A549 (cell line): ENCODE measurements at regions not wholly inside any gene's neighbourhood (a gene's known extent, or its start where the extent isn't known, plus 50 kb on each side); places are given as distances from the start of the nearest gene placed in this dataset.
A peak's percentile ranks its signal among the peaks of the same experiment; 100 is the strongest.

ENCODE experiments used
- ATAC-seq, 2 experiments: fragments of 200-7000 bp in 1 of 2; fragments of >200 bp in 1 of 2; cut with Nextera tagmentation in 1 of 2; cut with Tn5 transposase in 1 of 2; 3 replicates each; pipeline versions ENCODE4 v1.8.0 to v1.9.1; 2018 to 2020; ENCODE audit warnings: mild to moderate bottlenecking in 1 of 2, moderate library complexity in 1 of 2
- CTCF ChIA-PET: fragments of 300-600 bp; sonication (Branson Sonifier 250); formaldehyde crosslinking; extraction: SDS; loops from one replicate; lab custom pipeline; 2021; ENCODE audit warnings: antibody characterized with exemption, inconsistent platforms; lab: Yijun Ruan, JAX
- POLR2A ChIA-PET: fragments of 350-600 bp; formaldehyde crosslinking; extraction: SDS; loops from one replicate; lab custom pipeline; 2021; ENCODE audit warnings: antibody characterized with exemption, inconsistent platforms; lab: Yijun Ruan, JAX
- DNase-seq, 2 experiments: peaks; one replicate each; pipeline versions ENCODE4 v3.0.0 to v3.0.0-alpha.2; 2011 to 2016; ENCODE audit warnings: low read depth in 1 of 2, low spot score in 1 of 2
- FAIRE-seq: peaks from 2 replicates; lab custom pipeline; 2011; peaks lifted over from hg19 to GRCh38; lab: Jason Lieb, UNC
- H3K27ac ChIP-seq, 2 experiments: fragments of >200 bp; sonication (Bioruptor Twin); formaldehyde crosslinking; 3 replicates each; pipeline ENCODE4 v1.5.1; 2016 to 2017
- H3K4me1 ChIP-seq: fragments of >200 bp; sonication (Bioruptor Twin); formaldehyde crosslinking; 3 replicates; pipeline ENCODE4 v1.6.1; 2016
- H3K4me2 ChIP-seq: fragments of >200 bp; sonication (Bioruptor Twin); formaldehyde crosslinking; 3 replicates; pipeline ENCODE4 v1.6.1; 2016
- H3K4me3 ChIP-seq: fragments of >200 bp; sonication (Bioruptor Twin); formaldehyde crosslinking; 3 replicates; pipeline ENCODE4 v1.5.1; 2016
- H3K9me3 ChIP-seq: fragments of >200 bp; sonication (Bioruptor Twin); formaldehyde crosslinking; 3 replicates; pipeline ENCODE4 v1.6.1; 2016
- BCL3 ChIP-seq: fragments of >200 bp; sonication (Bioruptor Twin); formaldehyde crosslinking; IDR thresholded peaks from 3 replicates; pipeline ENCODE4 v1.6.1; 2016
- CBX8 ChIP-seq: fragments of 200-600 bp; sonication (generic); IDR thresholded peaks from 2 replicates; pipeline ENCODE4 v1.6.1; 2016
- CEBPB ChIP-seq, 2 experiments: fragments of >200 bp in 1 of 2; sonication (Bioruptor Twin) in 1 of 2; formaldehyde crosslinking in 1 of 2; IDR thresholded peaks; 2 replicates each; pipeline ENCODE4 v1.6.1; 2012 to 2016
- CHD2 ChIP-seq: fragments of 150-350 bp; IDR thresholded peaks from 2 replicates; pipeline ENCODE4 v1.6.1; 2014; ENCODE audit warnings: low read length; ENCODE audit not compliant: partially characterized antibody
- CTCF ChIP-seq: fragments of >200 bp; sonication (Bioruptor Twin); formaldehyde crosslinking; IDR thresholded peaks from 3 replicates; pipeline ENCODE4 v1.5.1; 2016
- E2F6 ChIP-seq: IDR thresholded peaks from 2 replicates; pipeline ENCODE4 v1.6.1; 2012; ENCODE audit warnings: low read depth, borderline replicate concordance
- ELK1 ChIP-seq: fragments of 150-350 bp; IDR thresholded peaks from 2 replicates; pipeline ENCODE4 v1.6.1; 2014; ENCODE audit warnings: low read depth, mild to moderate bottlenecking, low read length
- EP300 ChIP-seq, 2 experiments: fragments of >200 bp; sonication (Bioruptor Twin); formaldehyde crosslinking; IDR thresholded peaks; 2 replicates in 1 of 2; 3 replicates in 1 of 2; pipeline ENCODE4 v1.6.1; 2016 to 2017
- FOSB ChIP-seq: fragments of 250-450 bp; sonication (Bioruptor Pico); IDR thresholded peaks from 2 replicates; pipeline ENCODE4 v1.5.0; 2020; ENCODE audit warnings: mild to moderate bottlenecking, moderate library complexity
- GATA3 ChIP-seq: IDR thresholded peaks from 2 replicates; pipeline ENCODE4 v1.6.1; 2012; ENCODE audit warnings: borderline replicate concordance
- HOXA7 ChIP-seq: fragments of 250-450 bp; sonication (Bioruptor Pico); IDR thresholded peaks from 2 replicates; pipeline ENCODE4 v1.5.0; 2020; ENCODE audit warnings: mild to moderate bottlenecking, moderate library complexity
- HOXB13 ChIP-seq: fragments of 250-450 bp; sonication (Bioruptor Pico); IDR thresholded peaks from 2 replicates; pipeline ENCODE4 v1.5.0; 2020; ENCODE audit warnings: low read depth, mild to moderate bottlenecking, moderate library complexity
- HOXB5 ChIP-seq: fragments of 250-450 bp; sonication (Bioruptor Pico); IDR thresholded peaks from 2 replicates; pipeline ENCODE4 v1.5.0; 2020; ENCODE audit warnings: mild to moderate bottlenecking, moderate library complexity
- KDM1A ChIP-seq: fragments of 200-600 bp; sonication (generic); IDR thresholded peaks from 2 replicates; pipeline ENCODE4 v1.6.1; 2016; ENCODE audit warnings: low read depth, mild to moderate bottlenecking
- MAZ ChIP-seq: fragments of 150-350 bp; IDR thresholded peaks from 2 replicates; pipeline ENCODE4 v1.6.1; 2014; ENCODE audit warnings: antibody characterized with exemption, low read depth, low read length, borderline replicate concordance
- POLR2AphosphoS2 ChIP-seq: conservative IDR thresholded peaks from 2 replicates; pipeline ENCODE4 v1.6.1; 2012; ENCODE audit warnings: low read length, improper control_type of control experiment, inconsistent platforms
- RAD21 ChIP-seq, 2 experiments: fragments of >200 bp in 1 of 2; sonication (Bioruptor Twin) in 1 of 2; formaldehyde crosslinking in 1 of 2; IDR thresholded peaks in 1 of 2; conservative IDR thresholded peaks in 1 of 2; 2 replicates in 1 of 2; 3 replicates in 1 of 2; pipeline ENCODE4 v1.6.1; 2012 to 2018; ENCODE audit warnings: inconsistent platforms in 1 of 2
- RARB ChIP-seq: fragments of 250-450 bp; sonication (Bioruptor Pico); IDR thresholded peaks from 2 replicates; pipeline ENCODE4 v1.8.0; 2021; ENCODE audit warnings: mild to moderate bottlenecking, moderate library complexity
- REST ChIP-seq: fragments of 200-600 bp; sonication (generic); IDR thresholded peaks from 2 replicates; pipeline ENCODE4 v1.6.1; 2016; ENCODE audit warnings: antibody characterized with exemption, mild to moderate bottlenecking, moderate library complexity
- RNF2 ChIP-seq: fragments of 200-600 bp; sonication (generic); IDR thresholded peaks from 2 replicates; pipeline ENCODE4 v1.6.1; 2016; ENCODE audit warnings: low read depth, mild to moderate bottlenecking, antibody characterized with exemption, moderate library complexity, borderline replicate concordance
- SMC3 ChIP-seq: fragments of >200 bp; sonication (Bioruptor Twin); formaldehyde crosslinking; IDR thresholded peaks from 3 replicates; pipeline ENCODE4 v1.6.1; 2018; ENCODE audit warnings: inconsistent platforms
- SREBF2 ChIP-seq: fragments of 450-650 bp; IDR thresholded peaks from 2 replicates; pipeline ENCODE4 v1.6.1; 2014; ENCODE audit warnings: mild to moderate bottlenecking, moderate library complexity
- TP53 ChIP-seq: fragments of 250-450 bp; sonication (Bioruptor Pico); IDR thresholded peaks from 2 replicates; pipeline ENCODE4 v1.5.0; 2021; ENCODE audit warnings: mild to moderate bottlenecking, moderate library complexity
- ZC3H11A ChIP-seq: fragments of 450-650 bp; IDR thresholded peaks from 2 replicates; pipeline ENCODE4 v1.6.1; 2014; ENCODE audit warnings: antibody characterized with exemption, mild to moderate bottlenecking
- ZSCAN20 ChIP-seq: fragments of 250-450 bp; sonication (Bioruptor Pico); IDR thresholded peaks from 2 replicates; pipeline ENCODE4 v1.8.0; 2022; ENCODE audit warnings: mild to moderate bottlenecking, moderate library complexity
- WGBS: methylation state at CpG from one replicate; pipeline ENCODE4 v1.1.6; 2017; ENCODE audit errors: missing lambda C conversion rate; 5-methylcytosine and 5-hydroxymethylcytosine counted together

GRCh38 chr2:120520454-120520853 lies 174.5 kb downstream of the INHBB start:
- no peak overlapping the region for H3K4me2 ChIP-seq
- TF ChIP-seq HOXB13 (CRISPR knock-in tag) (no peak), HOXB5 (CRISPR knock-in tag) (no peak), CBX8 (no peak), POLR2AphosphoS2 (no peak), SREBF2 (no peak)
- TF ChIP-seq, all 56 proteins: peak for 0
- ATAC-seq (no peak), DNase-seq (no peak), FAIRE-seq (no peak)
- POLR2A ChIA-PET, result no interaction called here
- Histone ChIP-seq H3K27ac (no peak overlapping the region), H3K9me3 (no peaks in the 10 kb centered on the region), H3K4me3 (no peak overlapping the region), H3K4me1 (peaks cover 4% of the 10 kb centered on the region; the same call in 2 of the 3 replicates)
- 79% methylated on average over 5 of the region's 5 CpGs for WGBS
- CTCF ChIA-PET, result interaction anchor here (0.6 to 2.1 kb wide), 16 partner anchors 8 to 571 kb away, joined by 3 to 18 read pairs (median 4); no protein-coding TSS in a partner anchor

- no peak overlapping the region for H3K27ac ChIP-seq
Measured at GRCh38 chr2:120520929-120521912, 175.3 kb downstream of the INHBB start.

More at GRCh38 chr2:120520929-120521912, 175.3 kb downstream of the INHBB start:
- DNase-seq, result peak; percentile 40 to 64
- ChIA-PET CTCF (interaction anchor here (0.6 to 2.1 kb wide), 25 partner anchors 8 to 570 kb away, joined by 3 to 18 read pairs (median 4); no protein-coding TSS in a partner anchor), POLR2A (interaction anchor here (0.6 kb wide), 1 partner anchor 176 kb away, joined by 4 read pairs; no protein-coding TSS in a partner anchor)
- Histone ChIP-seq H3K4me3 (no peak overlapping the region), H3K4me2 (no peak overlapping the region), H3K9me3 (no peaks in the 10 kb centered on the region), H3K4me1 (peaks cover 4% of the 10 kb centered on the region; the same call in 2 of the 3 replicates)
- TF ChIP-seq CHD2 (no peak), HOXB13 (CRISPR knock-in tag) (no peak), GATA3 (no peak), E2F6 (no peak), CTCF (peak; percentile 72), BCL3 (no peak), POLR2AphosphoS2 (no peak), SMC3 (peak; percentile 67), ZC3H11A (no peak), ZSCAN20 (no peak), ELK1 (no peak), MAZ (no peak), EP300 (IDR thresholded peaks at IDR 0.05) (no peak), REST (no peak), KDM1A (0 out of 2 replicates have a peak, but pooled peaks have one; percentile 49), RNF2 (no peak), RAD21 (conservative IDR thresholded peaks at IDR 0.05 in 1 of 2, IDR thresholded peaks at IDR 0.05 in 1 of 2) (peak; percentile 66 to 68), HOXA7 (CRISPR knock-in tag) (no peak), RARB (CRISPR knock-in tag) (no peak), CEBPB (IDR thresholded peaks at IDR 0.05) (no peak), TP53 (CRISPR knock-in tag) (no peak), FOSB (CRISPR knock-in tag) (no peak)
- FAIRE-seq, result no peak
- peak; percentile 70 to 86 for ATAC-seq
- 35% methylated on average over 13 of the region's 13 CpGs for WGBS
